K562 (cell line): ENCODE measurements at regions not wholly inside any gene's neighbourhood (a gene's known extent, or its start where the extent isn't known, plus 50 kb on each side); places are given as distances from the start of the nearest gene placed in this dataset.

Experiments
- ATAC-seq: fragments of 200-7000 bp; cut with Tn5 transposase; 3 replicates; pipeline ENCODE4 v1.9.1; 2020; ENCODE audit warnings: moderate library complexity
- BruUV-seq: library from RNA; stranded (reverse); fragments of 400-500 nt; replicated peaks from 2 replicates; lab custom pipeline; 2021; lab: Mats Ljungman, UMichigan
- CTCF ChIA-PET: fragments of 300-600 bp; formaldehyde crosslinking; extraction: SDS; loops from one replicate; lab custom pipeline; 2021; ENCODE audit warnings: low intra/inter-chr PET ratio; lab: Yijun Ruan, JAX
- POLR2A ChIA-PET: fragments of 300-600, 350-650 bp; sonication (Branson Sonifier 250); formaldehyde crosslinking; extraction: SDS; loops from one replicate; lab custom pipeline; 2021; ENCODE audit warnings: antibody characterized with exemption, inconsistent platforms; lab: Yijun Ruan, JAX
- DNase-seq, 4 experiments: peaks; one replicate each; pipeline versions ENCODE4 v3.0.0 to v3.0.0-alpha.2; 2011 to 2018; ENCODE audit warnings: low spot score in 3 of 4, mixed read lengths in 3 of 4; ENCODE audit errors: extremely low read depth in 1 of 4
- FAIRE-seq: peaks from 2 replicates; lab custom pipeline; 2011; peaks lifted over from hg19 to GRCh38; lab: Jason Lieb, UNC
- H2AFZ ChIP-seq: 2 replicates; pipeline ENCODE4 v1.6.0; 2011; ENCODE audit warnings: low read depth, low read length, control low read depth, inconsistent platforms
- H3K27ac ChIP-seq: fragments of 200-600 bp; 3 replicates; pipeline ENCODE4 v1.8.0; 2011; ENCODE audit warnings: low read depth, mild to moderate bottlenecking, control low read depth, inconsistent platforms, low read length, moderate library complexity, mixed read lengths; ENCODE audit errors: extremely low read depth
- H3K27me3 ChIP-seq, 2 experiments: fragments of 300-600 bp in 1 of 2; 2 replicates in 1 of 2; 3 replicates in 1 of 2; pipeline versions ENCODE4 v1.6.0 to v1.8.0; 2011; ENCODE audit warnings: inconsistent platforms in 2 of 2, low read length in 2 of 2, mild to moderate bottlenecking in 1 of 2, mixed read lengths in 1 of 2, moderate library complexity in 1 of 2; ENCODE audit not compliant: control insufficient read depth in 2 of 2, insufficient read depth in 2 of 2
- H3K36me3 ChIP-seq: fragments of 300-600 bp; 3 replicates; pipeline ENCODE4 v1.8.0; 2011; ENCODE audit warnings: mild to moderate bottlenecking, low read length, inconsistent platforms; ENCODE audit not compliant: control insufficient read depth, insufficient read depth
- H3K4me1 ChIP-seq, 2 experiments: fragments of 200-600 bp in 1 of 2; replicated peaks in 1 of 2; 2 replicates in 1 of 2; 3 replicates in 1 of 2; pipeline versions ENCODE4 v1.5.1 to v1.8.0; 2011; ENCODE audit warnings: inconsistent platforms in 2 of 2, low read length in 2 of 2, mild to moderate bottlenecking in 1 of 2, mixed read lengths in 1 of 2, moderate library complexity in 1 of 2; ENCODE audit not compliant: control insufficient read depth in 2 of 2, insufficient read depth in 2 of 2
- H3K4me2 ChIP-seq: 2 replicates; pipeline ENCODE4 v1.6.1; 2011; ENCODE audit warnings: low read length, control low read depth, inconsistent platforms, mixed read lengths; ENCODE audit not compliant: insufficient read depth
- H3K4me3 ChIP-seq: fragments of 200-600 bp; sonication (generic), shearing (Covaris generic); 2 replicates; pipeline ENCODE4 v1.5.1; 2016; ENCODE audit warnings: control low read depth, inconsistent platforms
- H3K79me2 ChIP-seq: fragments of 200-600 bp; 3 replicates; pipeline ENCODE4 v1.8.0; 2011; ENCODE audit warnings: low read length, inconsistent platforms; ENCODE audit not compliant: control insufficient read depth, insufficient read depth
- H3K9ac ChIP-seq, 2 experiments: 2 replicates each; pipeline versions ENCODE4 v1.6.0 to v1.6.1; 2011; ENCODE audit warnings: low read depth in 2 of 2, low read length in 2 of 2, control low read depth in 1 of 2, inconsistent platforms in 1 of 2, mild to moderate bottlenecking in 1 of 2, mixed read lengths in 1 of 2; ENCODE audit not compliant: insufficient read depth in 1 of 2
- H3K9me1 ChIP-seq: one replicate; pipeline ENCODE4 v1.6.0; 2011; ENCODE audit warnings: inconsistent platforms, mild to moderate bottlenecking, low read length, moderate library complexity; ENCODE audit not compliant: control insufficient read depth, insufficient read depth
- H3K9me3 ChIP-seq: replicated peaks from 2 replicates; pipeline ENCODE4 v1.5.1; 2011; ENCODE audit warnings: low read depth, low read length, inconsistent platforms; ENCODE audit not compliant: control insufficient read depth, insufficient read depth
- H4K20me1 ChIP-seq: replicated peaks from 2 replicates; pipeline ENCODE4 v1.6.1; 2011; ENCODE audit warnings: low read length, inconsistent platforms, mixed read lengths; ENCODE audit not compliant: control insufficient read depth, insufficient read depth
- DPF2 ChIP-seq: fragments of 450-650 bp; IDR thresholded peaks from 2 replicates; pipeline ENCODE4 v1.6.1; 2016
- GTF3C2 ChIP-seq: IDR thresholded peaks from 3 replicates; pipeline ENCODE4 v1.6.1; 2011; ENCODE audit warnings: borderline replicate concordance, mild to moderate bottlenecking, moderate library complexity; ENCODE audit not compliant: insufficient read length; ENCODE audit errors: extremely low read depth
- KAT7 ChIP-seq: sonication (generic); formaldehyde crosslinking; IDR thresholded peaks from 2 replicates; pipeline ENCODE4 v1.8.0; 2022; ENCODE audit warnings: missing genetic modification reagents, mild to moderate bottlenecking, borderline replicate concordance
- KLF16 ChIP-seq: IDR thresholded peaks from 2 replicates; pipeline ENCODE4 v1.6.1; 2016; ENCODE audit warnings: antibody characterized with exemption
- NFIC ChIP-seq: fragments of 450-650 bp; IDR thresholded peaks from 2 replicates; pipeline ENCODE4 v1.6.1; 2017; ENCODE audit warnings: mild to moderate bottlenecking, inconsistent platforms
- SAP30 ChIP-seq: fragments of 200-600 bp; sonication (generic); IDR thresholded peaks from 2 replicates; pipeline ENCODE4 v1.6.1; 2012; ENCODE audit warnings: borderline replicate concordance, low read depth, mild to moderate bottlenecking, moderate library complexity, low read length, control low read depth, inconsistent platforms; ENCODE audit not compliant: insufficient read depth, poor library complexity, severe bottlenecking
- TAF9B ChIP-seq: fragments of 450-650 bp; IDR thresholded peaks from 2 replicates; pipeline ENCODE4 v1.6.1; 2018; ENCODE audit warnings: mild to moderate bottlenecking; ENCODE audit not compliant: partially characterized antibody
- THAP7 ChIP-seq: fragments of 250-450 bp; sonication (Bioruptor Pico); IDR thresholded peaks from 2 replicates; pipeline ENCODE4 v1.5.0; 2021
- ZKSCAN8 ChIP-seq: fragments of 200-800 bp; sonication (Bioruptor generic); IDR thresholded peaks from 2 replicates; pipeline ENCODE4 v1.6.1; 2016; ENCODE audit warnings: missing genetic modification characterization, missing compliant biosample characterization
- ZNF589 ChIP-seq: fragments of 200-800 bp; sonication (Bioruptor generic); IDR thresholded peaks from 2 replicates; pipeline ENCODE4 v1.6.1; 2016; ENCODE audit warnings: low read depth, missing genetic modification characterization, missing compliant biosample characterization
- ZNF592 ChIP-seq: fragments of 450-650 bp; IDR thresholded peaks from 2 replicates; pipeline ENCODE4 v1.6.1; 2017; ENCODE audit warnings: antibody characterized with exemption, mild to moderate bottlenecking
- ZNF830 ChIP-seq: fragments of 250-450 bp; sonication (Bioruptor Pico); IDR thresholded peaks from 2 replicates; pipeline ENCODE4 v1.5.0; 2021; ENCODE audit warnings: mild to moderate bottlenecking
- WGBS: fragments of 100-300 bp; shearing (Covaris generic); methylation state at CpG from one replicate; pipeline ENCODE4 v1.1.6; 2016; ENCODE audit warnings: low coverage, mixed read lengths; ENCODE audit not compliant: insufficient coverage; ENCODE audit errors: missing lambda C conversion rate; 5-methylcytosine and 5-hydroxymethylcytosine counted together
- in situ Hi-C: fragments of 300-500 bp; cut with MboI; formaldehyde crosslinking; loops from 4 replicates; pipeline ENCODE4 v1.15.0; 2018; ENCODE audit warnings: inconsistent platforms, mixed read lengths
- intact Hi-C: fragments of 100-400 bp; cut with micrococcal nuclease; formaldehyde crosslinking; loops from 2 replicates; pipeline ENCODE4 v1.14.2; 2022

- TF ChIP-seq ZNF592 (no peak), DPF2 (no peak)
- TF ChIP-seq, all 486 proteins: peak for 0
Measured at GRCh38 chr14:101372894-101373620, 188.2 kb upstream of the DIO3 start (continued).

GRCh38 chr14:101373690-101374295 lies 187.5 kb upstream of the DIO3 start:
- FAIRE-seq = no peak
- Histone ChIP-seq H3K27me3 (peaks cover 12 to 61% of the 10 kb centered on the region in 2 experiments), H3K9me3 (no peaks in the 10 kb centered on the region), H3K4me1 (no peaks in the 10 kb centered on the region), H3K36me3 (no peaks in the 10 kb centered on the region), H3K9ac (no peak overlapping the region; a peak in 1 of 4 replicates), H3K27ac (no peak overlapping the region)
- ChIA-PET CTCF (no interaction called here), POLR2A (no interaction called here)
- intact Hi-C loops = no loop called here
- TF ChIP-seq THAP7 = no peak
- TF ChIP-seq KLF16 = no peak
- TF ChIP-seq NFIC = no peak
- TF ChIP-seq ZKSCAN8 = no peak
- no peak for TF ChIP-seq KAT7 (CRISPR knock-in tag)
- no peak for TF ChIP-seq SAP30
- TF ChIP-seq TAF9B = no peak
- TF ChIP-seq ZNF830 (CRISPR knock-in tag) = no peak
- TF ChIP-seq GTF3C2 = no peak
- no peak for TF ChIP-seq ZNF589 (CRISPR knock-in tag)
- TF ChIP-seq, all 486 proteins: peak for 0
- Histone ChIP-seq H3K4me2 (no peak overlapping the region), H2AFZ (no peak overlapping the region), H3K9me1 (no peaks in the 10 kb centered on the region), H4K20me1 (no peaks in the 10 kb centered on the region), H3K79me2 (no peaks in the 10 kb centered on the region), H3K4me3 (no peak overlapping the region)
- DNase-seq = no peak
- BruUV-seq = no TSS peak
- ATAC-seq = no peak
- WGBS = 3% methylated on average over 17 of the region's 22 CpGs
- in situ Hi-C loops = no loop called here
